ENCODE measurements at regions not wholly inside any gene's neighbourhood (a gene's known extent, or its start where the extent isn't known, plus 50 kb on each side); places are given as distances from the start of the nearest gene placed in this dataset.

- TF ChIP-seq TAF1 (IDR thresholded peaks at IDR 0.05; ENCODE audit: borderline replicate concordance, insufficient read depth, low read length) (no peak), SIN3A (IDR thresholded peaks at IDR 0.05; ENCODE audit: borderline replicate concordance, insufficient read depth, low read length) (no peak), REST (IDR thresholded peaks at IDR 0.05; ENCODE audit: insufficient read depth in 1 of 2, low read depth in 2 of 2, low read length in 2 of 2) (no peak), FOXP2 (optimal IDR thresholded peaks at IDR 0.05; ENCODE audit: borderline replicate concordance, extremely low read depth, extremely low read length, insufficient read depth) (no peak), POLR2AphosphoS5 (IDR thresholded peaks at IDR 0.05; ENCODE audit: low read depth, low read length) (no peak)
Measured at GRCh38 chr5:159582756-159583541, 252.7 kb upstream of the IL12B start.

GRCh38 chr5:159586921-159587320 lies 256.6 kb upstream of the IL12B start:
- TF ChIP-seq POLR2AphosphoS5 (IDR thresholded peaks at IDR 0.05; ENCODE audit: low read depth, low read length): no peak
- no peak for TF ChIP-seq SIN3A (IDR thresholded peaks at IDR 0.05; ENCODE audit: borderline replicate concordance, insufficient read depth, low read length)

- TF ChIP-seq POLR2AphosphoS5 (IDR thresholded peaks at IDR 0.05; ENCODE audit: low read depth, low read length) (no peak), TAF1 (IDR thresholded peaks at IDR 0.05; ENCODE audit: borderline replicate concordance, insufficient read depth, low read length) (no peak), FOXP2 (optimal IDR thresholded peaks at IDR 0.05; ENCODE audit: borderline replicate concordance, extremely low read depth, extremely low read length, insufficient read depth) (no peak), REST (IDR thresholded peaks at IDR 0.05; ENCODE audit: insufficient read depth in 1 of 2, low read depth in 2 of 2, low read length in 2 of 2) (no peak), SIN3A (IDR thresholded peaks at IDR 0.05; ENCODE audit: borderline replicate concordance, insufficient read depth, low read length) (no peak)
Measured at GRCh38 chr5:159588941-159589340, 258.7 kb upstream of the IL12B start.

- TF ChIP-seq FOXP2 (optimal IDR thresholded peaks at IDR 0.05; ENCODE audit: borderline replicate concordance, extremely low read depth, extremely low read length, insufficient read depth) (no peak), SIN3A (IDR thresholded peaks at IDR 0.05; ENCODE audit: borderline replicate concordance, insufficient read depth, low read length) (no peak), POLR2AphosphoS5 (IDR thresholded peaks at IDR 0.05; ENCODE audit: low read depth, low read length) (no peak), TAF1 (IDR thresholded peaks at IDR 0.05; ENCODE audit: borderline replicate concordance, insufficient read depth, low read length) (no peak), REST (IDR thresholded peaks at IDR 0.05; ENCODE audit: insufficient read depth in 1 of 2, low read depth in 2 of 2, low read length in 2 of 2) (no peak)
Measured at GRCh38 chr5:159593518-159594073, 263.3 kb upstream of the IL12B start.

GRCh38 chr5:159601216-159601615 lies 270.9 kb upstream of the IL12B start:
- TF ChIP-seq TAF1 (IDR thresholded peaks at IDR 0.05; ENCODE audit: borderline replicate concordance, insufficient read depth, low read length) (no peak), FOXP2 (optimal IDR thresholded peaks at IDR 0.05; ENCODE audit: borderline replicate concordance, extremely low read depth, extremely low read length, insufficient read depth) (no peak), SIN3A (IDR thresholded peaks at IDR 0.05; ENCODE audit: borderline replicate concordance, insufficient read depth, low read length) (no peak), REST (IDR thresholded peaks at IDR 0.05; ENCODE audit: insufficient read depth in 1 of 2, low read depth in 2 of 2, low read length in 2 of 2) (no peak), POLR2AphosphoS5 (IDR thresholded peaks at IDR 0.05; ENCODE audit: low read depth, low read length) (no peak)
